ENCODE measurements at regions not wholly inside any gene's neighbourhood (a gene's known extent, or its start where the extent isn't known, plus 50 kb on each side); places are given as distances from the start of the nearest gene placed in this dataset.

- no peak for DNase-seq (ENCODE audit: low spot score)
- in situ Hi-C loops (cut with MboI; ENCODE audit: low pct_unique_long_range_greater_than_20kb, low sequenced_read_pairs, unreplicated experiment) = no loop called here
- no peak for TF ChIP-seq CTCF (IDR thresholded peaks at IDR 0.05; ENCODE audit: extremely low read depth, insufficient read depth, missing control alignments)
Measured at GRCh38 chr10:130885021-130885655, 426.4 kb downstream of the TCERG1L start.

DNA sequence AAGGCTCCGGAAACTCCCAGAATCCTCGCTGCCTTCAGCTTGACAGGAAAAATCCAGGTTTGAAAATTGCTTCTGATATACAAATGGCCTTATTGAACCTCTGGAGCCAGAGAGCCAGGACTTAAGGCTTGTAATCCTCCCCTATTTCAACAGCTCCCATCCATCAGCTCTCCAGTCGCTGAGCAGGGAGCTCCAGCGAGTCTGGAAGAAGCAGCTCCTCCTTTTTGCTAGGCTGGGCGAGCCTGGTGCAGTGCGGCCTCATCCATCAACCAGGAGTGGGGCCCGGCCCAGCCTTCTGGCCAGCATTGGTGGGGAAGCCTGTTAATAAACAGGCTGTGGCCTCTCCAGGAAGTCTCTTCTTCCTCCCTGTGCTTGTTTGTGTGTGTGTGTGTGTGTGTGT lies 424.4 kb downstream of the TCERG1L start:
- TF ChIP-seq CTCF (IDR thresholded peaks at IDR 0.05; ENCODE audit: extremely low read depth, insufficient read depth, missing control alignments) = no peak
- no peak for DNase-seq (ENCODE audit: low spot score)
- in situ Hi-C loops (cut with MboI; ENCODE audit: low pct_unique_long_range_greater_than_20kb, low sequenced_read_pairs, unreplicated experiment) = no loop called here

DNA sequence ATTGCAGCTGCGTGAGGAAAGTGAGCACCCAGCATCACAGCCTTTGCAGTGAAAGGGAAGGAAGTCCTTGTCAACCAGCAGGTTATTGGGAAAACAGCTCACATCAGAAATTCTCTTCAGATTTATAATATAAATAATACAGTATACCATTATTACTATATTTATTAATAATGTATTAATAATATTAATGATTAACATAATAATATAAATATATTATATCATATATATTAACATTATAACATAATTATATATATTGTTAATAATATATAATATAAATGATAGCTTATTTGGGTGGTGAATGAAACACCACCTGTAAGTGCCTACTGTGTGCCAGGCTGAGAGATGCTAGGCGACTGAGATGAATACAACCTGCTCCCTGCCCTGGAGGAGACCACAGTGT lies 423.0 kb downstream of the TCERG1L start:
- no peak for DNase-seq (ENCODE audit: low spot score)
- TF ChIP-seq CTCF (IDR thresholded peaks at IDR 0.05; ENCODE audit: extremely low read depth, insufficient read depth, missing control alignments) = no peak
- in situ Hi-C loops (cut with MboI; ENCODE audit: low pct_unique_long_range_greater_than_20kb, low sequenced_read_pairs, unreplicated experiment) = no loop called here

DNA sequence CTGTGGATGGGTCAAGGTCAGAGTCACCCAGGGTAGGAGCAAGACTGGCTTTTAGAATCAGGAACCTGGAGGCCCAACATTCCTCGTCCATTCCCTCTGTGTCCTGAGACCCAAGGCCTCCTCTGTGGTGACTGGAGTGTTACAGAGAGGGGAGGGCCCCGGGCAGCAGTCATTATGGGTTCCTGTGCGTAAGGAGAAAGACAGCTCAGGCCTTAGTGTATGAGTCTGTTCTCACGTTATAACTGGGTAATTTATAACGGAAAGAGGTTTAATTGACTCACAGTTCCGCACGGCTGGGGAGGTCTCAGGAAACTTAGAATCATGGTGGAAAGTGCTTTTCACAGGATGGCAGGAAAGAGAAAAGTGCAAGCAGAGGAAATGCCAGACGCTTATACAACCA lies 422.3 kb downstream of the TCERG1L start:
- TF ChIP-seq CTCF (IDR thresholded peaks at IDR 0.05; ENCODE audit: extremely low read depth, insufficient read depth, missing control alignments) = no peak
- in situ Hi-C loops (cut with MboI; ENCODE audit: low pct_unique_long_range_greater_than_20kb, low sequenced_read_pairs, unreplicated experiment) = no loop called here
- no peak for DNase-seq (ENCODE audit: low spot score)

- TF ChIP-seq CTCF (IDR thresholded peaks at IDR 0.05; ENCODE audit: extremely low read depth, insufficient read depth, missing control alignments) = no peak
- no peak for DNase-seq (ENCODE audit: low spot score)
- in situ Hi-C loops (cut with MboI; ENCODE audit: low pct_unique_long_range_greater_than_20kb, low sequenced_read_pairs, unreplicated experiment) = no loop called here
Measured at GRCh38 chr10:130889780-130890179, 421.7 kb downstream of the TCERG1L start.

GRCh38 chr10:130891066-130891465 lies 420.5 kb downstream of the TCERG1L start:
- in situ Hi-C loops (cut with MboI; ENCODE audit: low pct_unique_long_range_greater_than_20kb, low sequenced_read_pairs, unreplicated experiment) = no loop called here
- TF ChIP-seq CTCF (IDR thresholded peaks at IDR 0.05; ENCODE audit: extremely low read depth, insufficient read depth, missing control alignments) = no peak

DNA sequence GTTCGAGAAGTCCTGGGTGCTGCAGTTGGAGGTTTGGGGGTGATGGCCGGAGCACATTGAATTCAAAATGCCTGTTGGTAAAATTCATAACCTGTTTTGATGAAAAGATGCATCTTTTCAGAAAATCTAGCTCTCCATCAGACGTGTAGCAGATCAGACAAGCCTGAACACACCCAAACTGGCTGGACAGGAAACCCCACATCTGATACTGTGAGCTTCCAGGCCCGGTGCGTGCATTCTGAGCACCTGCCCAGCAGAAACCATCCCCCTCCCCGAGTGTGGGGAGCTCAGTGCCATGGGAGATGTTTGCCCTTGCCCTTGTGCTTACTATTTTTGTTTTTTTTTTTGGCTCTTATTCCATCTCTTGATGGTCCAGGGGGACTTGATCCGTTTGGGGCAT lies 417.1 kb downstream of the TCERG1L start:
- DNase-seq (ENCODE audit: low spot score) = no peak
- no peak for TF ChIP-seq CTCF (IDR thresholded peaks at IDR 0.05; ENCODE audit: extremely low read depth, insufficient read depth, missing control alignments)
- in situ Hi-C loops (cut with MboI; ENCODE audit: low pct_unique_long_range_greater_than_20kb, low sequenced_read_pairs, unreplicated experiment) = no loop called here

More at GRCh38 chr10:130891066-130891465, 420.5 kb downstream of the TCERG1L start:
- no peak for DNase-seq (ENCODE audit: low spot score)
